Right lobe of liver (tissue), 6 donors: ENCODE measurements at regions not wholly inside any gene's neighbourhood (a gene's known extent, or its start where the extent isn't known, plus 50 kb on each side); places are given as distances from the start of the nearest gene placed in this dataset.

Experiments
- ATAC-seq, 4 donors: fragments of 200-7000 bp; cut with Tn5 transposase; one replicate each; pipeline ENCODE4 v1.9.1; 2020; ENCODE audit warnings: mild to moderate bottlenecking in 4 of 4, moderate library complexity in 4 of 4
- DNase-seq, 3 donors: peaks; one replicate each; pipeline ENCODE4 v3.0.0-alpha.2; 2020
- H3K27ac ChIP-seq, 3 donors: fragments of 200-600 bp; one replicate each; pipeline ENCODE4 v1.8.0; 2022
- H3K27me3 ChIP-seq, 2 donors: fragments of 200-600 bp; one replicate each; pipeline ENCODE4 v1.8.0; 2022
- H3K36me3 ChIP-seq, 4 donors: fragments of 200-600 bp; sonication (generic) in 1 of 4; one replicate each; pipeline versions ENCODE4 v1.5.1 to v1.8.0; 2017 to 2022; ENCODE audit warnings: control low read depth in 1 of 4
- H3K4me1 ChIP-seq, 4 donors: fragments of 200-600 bp; sonication (generic) in 1 of 4; one replicate each; pipeline versions ENCODE4 v1.5.1 to v1.8.0; 2017 to 2022; ENCODE audit warnings: control low read depth in 1 of 4
- H3K4me3 ChIP-seq, 3 donors: fragments of 200-600 bp; one replicate each; pipeline ENCODE4 v1.8.0; 2022
- H3K9me3 ChIP-seq, 4 donors: fragments of 200-600 bp; sonication (generic) in 1 of 4; one replicate each; pipeline versions ENCODE4 v1.5.1 to v1.8.0; 2017 to 2022; ENCODE audit warnings: control low read depth in 1 of 4
- POLR2A ChIP-seq: fragments of 450-650 bp; IDR thresholded peaks from one replicate; pipeline ENCODE4 v1.6.1; 2017; ENCODE audit warnings: antibody characterized with exemption, mild to moderate bottlenecking
- WGBS: methylation state at CpG from one replicate; pipeline ENCODE4 v1.1.6; 2018; ENCODE audit warnings: low coverage, low lambda C conversion rate; ENCODE audit not compliant: insufficient coverage; ENCODE audit errors: missing lambda C conversion rate; 5-methylcytosine and 5-hydroxymethylcytosine counted together
- intact Hi-C, 2 donors: fragments of 100-400 bp; cut with DNase I; formaldehyde crosslinking; loops; one replicate each; pipeline versions ENCODE4 v1.11.2 to v1.14.1; 2022
- TF ChIP-seq, protein P1 (sequence below), 4 donors: fragments of 200-600 bp in 3 of 4; fragments of 450-650 bp in 1 of 4; IDR thresholded peaks; one replicate each; pipeline versions ENCODE4 v1.5.1 to v1.8.0; 2016 to 2022; ENCODE audit warnings: antibody characterized with exemption in 4 of 4, mild to moderate bottlenecking in 2 of 4
- donor health status: DM: no; HTN: yes; CAD: no.
- donor health status: DM: no; HTN: no; CAD: no.
- donor health status: DM: no; HTN: no; CAD: no.
- donor health status: DM: no; HTN: yes; CAD: no.
- donor health status: DM: no; HTN: yes; CAD: no.

DNA sequence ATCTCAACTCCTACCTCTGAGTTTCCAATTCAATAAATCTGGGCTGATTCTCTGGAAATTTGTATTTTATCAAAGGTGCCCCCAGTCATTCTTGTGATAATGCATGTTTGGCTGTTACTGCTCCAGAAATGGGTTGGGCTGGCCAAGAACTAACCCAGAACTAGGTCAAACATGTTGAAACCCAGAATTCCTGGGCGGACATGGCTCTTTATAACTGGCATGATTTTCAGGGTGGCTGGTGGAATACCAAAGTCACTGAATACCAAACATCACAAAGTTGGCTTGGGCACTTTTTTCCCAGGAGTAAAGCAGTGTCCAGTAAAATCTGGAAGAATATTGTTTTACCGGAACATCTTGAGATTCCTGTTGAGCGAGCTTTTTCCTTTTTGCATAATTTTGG lies 89.4 kb upstream of the S1PR1 start:
- DNase-seq (peak in 1 of 3 donors; percentile 50), ATAC-seq (peak in 1 of 4 donors; percentile 59)
- H3K27me3 ChIP-seq: no peaks in the 10 kb centered on the region
- TF ChIP-seq, protein P1, sequence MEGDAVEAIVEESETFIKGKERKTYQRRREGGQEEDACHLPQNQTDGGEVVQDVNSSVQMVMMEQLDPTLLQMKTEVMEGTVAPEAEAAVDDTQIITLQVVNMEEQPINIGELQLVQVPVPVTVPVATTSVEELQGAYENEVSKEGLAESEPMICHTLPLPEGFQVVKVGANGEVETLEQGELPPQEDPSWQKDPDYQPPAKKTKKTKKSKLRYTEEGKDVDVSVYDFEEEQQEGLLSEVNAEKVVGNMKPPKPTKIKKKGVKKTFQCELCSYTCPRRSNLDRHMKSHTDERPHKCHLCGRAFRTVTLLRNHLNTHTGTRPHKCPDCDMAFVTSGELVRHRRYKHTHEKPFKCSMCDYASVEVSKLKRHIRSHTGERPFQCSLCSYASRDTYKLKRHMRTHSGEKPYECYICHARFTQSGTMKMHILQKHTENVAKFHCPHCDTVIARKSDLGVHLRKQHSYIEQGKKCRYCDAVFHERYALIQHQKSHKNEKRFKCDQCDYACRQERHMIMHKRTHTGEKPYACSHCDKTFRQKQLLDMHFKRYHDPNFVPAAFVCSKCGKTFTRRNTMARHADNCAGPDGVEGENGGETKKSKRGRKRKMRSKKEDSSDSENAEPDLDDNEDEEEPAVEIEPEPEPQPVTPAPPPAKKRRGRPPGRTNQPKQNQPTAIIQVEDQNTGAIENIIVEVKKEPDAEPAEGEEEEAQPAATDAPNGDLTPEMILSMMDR (IDR thresholded peaks at IDR 0.05): no peak
- TF ChIP-seq POLR2A: no peak
- WGBS: 76% methylated on average over 3 of the region's 3 CpGs
- peaks cover 0 to 7% (median 0%) of the 10 kb centered on the region in 4 donors for H3K4me1 ChIP-seq
- no peaks in the 10 kb centered on the region for H3K9me3 ChIP-seq
- no peaks in the 10 kb centered on the region for H3K36me3 ChIP-seq
- no peak overlapping the region for H3K4me3 ChIP-seq
- intact Hi-C loops: no loop called here
- no peak overlapping the region for H3K27ac ChIP-seq

GRCh38 chr1:101145449-101145820 lies 91.4 kb upstream of the S1PR1 start:
- no peaks in the 10 kb centered on the region for H3K36me3 ChIP-seq
- no peak overlapping the region for H3K27ac ChIP-seq
- TF ChIP-seq, protein P1 (IDR thresholded peaks at IDR 0.05): no peak
- no peak for TF ChIP-seq POLR2A
- intact Hi-C loops: no loop called here
- no peaks in the 10 kb centered on the region for H3K9me3 ChIP-seq
- no peak overlapping the region for H3K4me3 ChIP-seq
- H3K27me3 ChIP-seq: no peaks in the 10 kb centered on the region
- ATAC-seq (no peak), DNase-seq (no peak)
- H3K4me1 ChIP-seq: peaks cover 0 to 4% (median 0%) of the 10 kb centered on the region in 4 donors

DNA sequence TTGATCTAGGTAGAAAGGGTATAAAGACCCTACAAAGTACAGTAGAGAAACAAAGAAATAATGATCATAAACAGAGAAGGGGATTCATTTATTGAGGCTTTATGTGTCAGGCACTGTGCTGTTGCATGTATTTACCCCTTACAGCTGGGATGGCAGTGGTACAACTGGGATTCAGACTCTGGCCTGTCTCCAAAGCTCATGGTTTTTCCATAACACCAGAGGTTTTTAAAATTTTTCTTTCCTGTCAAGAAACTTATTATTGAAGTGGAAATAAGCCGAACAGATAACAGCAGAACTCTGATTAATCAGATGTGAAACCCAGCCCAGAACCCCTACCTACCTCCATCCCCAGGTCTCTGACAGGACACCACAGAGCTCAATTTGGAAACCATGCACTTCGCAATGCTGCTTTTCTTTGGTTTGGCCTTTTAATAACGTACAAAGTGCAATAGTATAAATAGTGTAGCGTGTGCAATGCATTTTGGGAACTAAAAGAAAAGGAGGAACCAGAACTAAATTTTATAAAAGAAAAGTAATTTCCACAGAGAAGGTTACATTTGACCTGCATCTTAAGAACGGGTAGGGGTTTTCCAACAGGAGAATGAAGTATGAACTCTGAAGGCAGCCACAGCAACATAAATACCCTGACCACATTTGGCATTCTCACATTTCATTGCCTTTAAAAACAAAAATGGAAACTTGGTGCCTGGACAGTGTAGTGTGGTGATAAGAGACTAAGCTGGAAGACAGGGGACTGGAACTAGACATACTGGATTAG lies 92.0 kb upstream of the S1PR1 start:
- no peak for DNase-seq
- Histone ChIP-seq H3K4me1 (no peaks in the 10 kb centered on the region), H3K36me3 (no peaks in the 10 kb centered on the region), H3K27me3 (no peaks in the 10 kb centered on the region), H3K4me3 (no peak overlapping the region), H3K9me3 (no peaks in the 10 kb centered on the region), H3K27ac (no peak overlapping the region)
- intact Hi-C loops: no loop called here
- 75% methylated on average over 5 of the region's 5 CpGs for WGBS
- no peak for ATAC-seq
- TF ChIP-seq, protein P1 (IDR thresholded peaks at IDR 0.05): no peak
- TF ChIP-seq POLR2A: no peak

- TF ChIP-seq, protein P1 (IDR thresholded peaks at IDR 0.05): no peak
- TF ChIP-seq POLR2A: no peak
- Histone ChIP-seq H3K27me3 (no peaks in the 10 kb centered on the region), H3K4me3 (no peak overlapping the region), H3K36me3 (no peaks in the 10 kb centered on the region), H3K27ac (no peak overlapping the region), H3K9me3 (no peaks in the 10 kb centered on the region), H3K4me1 (peaks cover 0 to 7% (median 0%) of the 10 kb centered on the region in 4 donors)
- 56% methylated on average over 1 of the region's 1 CpG for WGBS
- intact Hi-C loops: no loop called here
- DNase-seq (no peak), ATAC-seq (peak; percentile 13 to 53 (median 33))
Measured at GRCh38 chr1:101142244-101142643, 94.6 kb upstream of the S1PR1 start.
